ENCODE measurements at regions not wholly inside any gene's neighbourhood (a gene's known extent, or its start where the extent isn't known, plus 50 kb on each side); places are given as distances from the start of the nearest gene placed in this dataset.
"Not testable (repeated sequence)": the region's sequence is repeated elsewhere in the genome, so short reads cannot be mapped to it uniquely, and the experiment has no call there.

DNA sequence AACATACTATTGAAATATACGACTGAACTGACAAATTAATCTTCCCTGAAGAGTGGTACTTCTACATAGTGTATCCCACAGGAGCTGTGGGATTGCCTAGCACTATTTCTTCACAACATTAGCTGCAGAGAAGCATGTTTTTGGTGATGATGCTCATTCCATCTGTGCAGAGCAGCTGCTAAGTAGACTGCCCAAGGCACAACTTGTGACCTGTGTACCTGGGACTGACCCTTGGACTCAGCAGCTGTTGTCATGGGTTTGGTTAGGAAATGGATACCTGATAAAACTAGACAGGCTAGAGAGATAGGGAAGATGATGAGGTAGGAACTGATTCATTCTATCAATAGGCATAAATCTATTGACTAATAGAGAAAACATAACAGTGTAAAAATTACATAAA is 1204.0 kb downstream of the DSC3 start:
- Histone ChIP-seq H3K27ac (ENCODE audit: low read depth) (no peak overlapping the region), H3K36me3 (ENCODE audit: insufficient read depth) (no peaks in the 10 kb centered on the region), H3K4me3 (ENCODE audit: low read depth, low read length) (no peak overlapping the region), H3K4me1 (ENCODE audit: insufficient read depth) (no peaks in the 10 kb centered on the region)
- no peak for DNase-seq (ENCODE audit: extremely low spot score)
- 81% methylated on average over 1 of the region's 1 CpG for WGBS

GRCh38 chr18:29823671-29824070 is 1218.9 kb downstream of the DSC3 start:
- Histone ChIP-seq H3K27ac (ENCODE audit: low read depth) (no peak overlapping the region), H3K4me1 (ENCODE audit: insufficient read depth) (no peaks in the 10 kb centered on the region), H3K36me3 (ENCODE audit: insufficient read depth) (no peaks in the 10 kb centered on the region), H3K4me3 (ENCODE audit: low read depth, low read length) (no peak overlapping the region)
- DNase-seq (ENCODE audit: extremely low spot score), result no peak
- 83% methylated on average over 1 of the region's 1 CpG for WGBS

DNA sequence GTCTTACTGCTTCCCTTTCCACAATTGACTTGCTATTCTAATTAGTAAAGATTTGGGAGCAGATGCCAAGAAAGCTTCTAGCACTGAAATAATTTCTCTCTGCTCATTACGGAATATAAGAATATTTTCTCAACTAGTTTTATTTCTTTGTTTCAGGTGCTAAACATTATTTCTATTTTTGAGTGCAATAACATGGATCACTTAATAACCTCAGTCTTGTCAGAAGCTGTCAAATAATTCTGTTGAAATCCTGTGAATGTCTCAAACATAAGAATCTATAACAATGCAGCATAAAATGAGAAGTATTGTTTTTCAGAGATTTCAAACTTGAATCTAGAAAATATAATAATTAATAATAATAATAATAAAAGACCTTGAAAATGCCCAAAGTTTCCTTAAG is 1221.0 kb downstream of the DSC3 start:
- Histone ChIP-seq H3K27ac (ENCODE audit: low read depth) (no peak overlapping the region), H3K36me3 (ENCODE audit: insufficient read depth) (no peaks in the 10 kb centered on the region), H3K4me1 (ENCODE audit: insufficient read depth) (no peaks in the 10 kb centered on the region), H3K4me3 (ENCODE audit: low read depth, low read length) (no peak overlapping the region)
- 91% methylated on average over 1 of the region's 1 CpG for WGBS
- DNase-seq (ENCODE audit: extremely low spot score), result no peak

- Histone ChIP-seq H3K4me3 (ENCODE audit: low read depth, low read length) (no peak overlapping the region), H3K4me1 (ENCODE audit: insufficient read depth) (no peaks in the 10 kb centered on the region), H3K27ac (ENCODE audit: low read depth) (no peak overlapping the region), H3K36me3 (ENCODE audit: insufficient read depth) (no peaks in the 10 kb centered on the region)
- WGBS, result 94% methylated on average over 4 of the region's 4 CpGs
- no peak for DNase-seq (ENCODE audit: extremely low spot score)
Observed at GRCh38 chr18:29811519-29811918, 1231.0 kb downstream of the DSC3 start.

DNA sequence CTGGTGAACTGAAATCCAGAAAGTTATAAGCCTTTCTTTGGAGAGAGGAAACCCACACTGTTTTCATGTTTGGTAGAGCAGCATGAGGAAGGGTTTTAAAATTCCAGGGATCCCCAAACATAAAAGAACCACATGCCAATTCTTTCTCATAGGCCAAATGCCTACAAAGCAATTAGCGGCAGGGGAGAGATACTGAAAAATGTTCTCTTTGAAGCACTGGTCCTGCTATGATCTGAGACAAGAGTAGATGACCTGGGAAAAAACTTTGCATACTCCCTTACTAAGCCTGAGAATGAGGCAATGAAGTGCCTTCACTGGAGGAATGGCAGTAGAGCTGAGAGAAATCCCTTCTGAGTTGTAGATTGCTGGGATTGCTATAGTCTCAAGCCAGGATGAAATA is 1261.7 kb downstream of the DSC3 start:
- no peak for DNase-seq (ENCODE audit: extremely low spot score)
- no peaks in the 10 kb centered on the region for H3K36me3 ChIP-seq (ENCODE audit: insufficient read depth)
- H3K4me3 ChIP-seq (ENCODE audit: low read depth, low read length), result no peak overlapping the region
- 69% methylated on average over 1 of the region's 1 CpG for WGBS
- H3K27ac ChIP-seq (ENCODE audit: low read depth), result no peak overlapping the region
- H3K4me1 ChIP-seq (ENCODE audit: insufficient read depth), result no peaks in the 10 kb centered on the region

GRCh38 chr18:29779096-29779495 is 1263.4 kb downstream of the DSC3 start:
- H3K4me3 ChIP-seq (ENCODE audit: low read depth, low read length), result no peak overlapping the region
- no peak for DNase-seq (ENCODE audit: extremely low spot score)
- H3K36me3 ChIP-seq (ENCODE audit: insufficient read depth), result no peaks in the 10 kb centered on the region
- 86% methylated on average over 1 of the region's 1 CpG for WGBS
- no peak overlapping the region for H3K27ac ChIP-seq (ENCODE audit: low read depth)
- H3K4me1 ChIP-seq (ENCODE audit: insufficient read depth), result no peaks in the 10 kb centered on the region

- Histone ChIP-seq H3K36me3 (ENCODE audit: insufficient read depth) (no peaks in the 10 kb centered on the region), H3K4me3 (ENCODE audit: low read depth, low read length) (no peak overlapping the region), H3K4me1 (ENCODE audit: insufficient read depth) (no peaks in the 10 kb centered on the region), H3K27ac (ENCODE audit: low read depth) (no peak overlapping the region)
- 86% methylated on average over 4 of the region's 4 CpGs for WGBS
- no peak for DNase-seq (ENCODE audit: extremely low spot score)
Observed at GRCh38 chr18:29753379-29753778, 1289.2 kb downstream of the DSC3 start.

DNA sequence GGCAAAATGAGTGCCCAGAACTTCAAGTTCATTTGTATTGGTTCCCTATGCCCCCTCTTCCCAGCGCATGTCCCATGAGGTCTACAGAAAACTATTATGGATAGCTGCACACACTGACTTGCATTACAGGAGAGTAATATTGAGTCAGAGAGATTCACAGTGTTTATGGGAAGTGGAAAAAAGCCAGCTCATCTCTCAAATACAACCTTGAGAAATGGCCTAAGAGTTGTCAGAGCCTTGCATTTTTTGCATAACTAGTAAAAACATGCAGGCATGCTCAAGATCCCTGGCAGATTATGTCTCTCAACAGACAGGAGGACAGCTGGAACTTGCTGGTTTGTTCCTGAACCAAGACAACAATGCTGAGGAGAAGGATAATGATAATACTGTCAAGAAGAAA is 1292.8 kb downstream of the DSC3 start:
- no peak for DNase-seq (ENCODE audit: extremely low spot score)
- Histone ChIP-seq H3K36me3 (ENCODE audit: insufficient read depth) (no peaks in the 10 kb centered on the region), H3K4me3 (ENCODE audit: low read depth, low read length) (no peak overlapping the region), H3K27ac (ENCODE audit: low read depth) (no peak overlapping the region), H3K4me1 (ENCODE audit: insufficient read depth) (no peaks in the 10 kb centered on the region)
- WGBS, result 88% methylated on average over 1 of the region's 1 CpG

- WGBS, result 78% methylated on average over 1 of the region's 1 CpG
- Histone ChIP-seq H3K36me3 (ENCODE audit: insufficient read depth) (no peaks in the 10 kb centered on the region), H3K4me1 (ENCODE audit: insufficient read depth) (no peaks in the 10 kb centered on the region), H3K27ac (ENCODE audit: low read depth) (no peak overlapping the region), H3K4me3 (ENCODE audit: low read depth, low read length) (no peak overlapping the region)
- no peak for DNase-seq (ENCODE audit: extremely low spot score)
Observed at GRCh38 chr18:29741461-29741860, 1301.1 kb downstream of the DSC3 start.

DNA sequence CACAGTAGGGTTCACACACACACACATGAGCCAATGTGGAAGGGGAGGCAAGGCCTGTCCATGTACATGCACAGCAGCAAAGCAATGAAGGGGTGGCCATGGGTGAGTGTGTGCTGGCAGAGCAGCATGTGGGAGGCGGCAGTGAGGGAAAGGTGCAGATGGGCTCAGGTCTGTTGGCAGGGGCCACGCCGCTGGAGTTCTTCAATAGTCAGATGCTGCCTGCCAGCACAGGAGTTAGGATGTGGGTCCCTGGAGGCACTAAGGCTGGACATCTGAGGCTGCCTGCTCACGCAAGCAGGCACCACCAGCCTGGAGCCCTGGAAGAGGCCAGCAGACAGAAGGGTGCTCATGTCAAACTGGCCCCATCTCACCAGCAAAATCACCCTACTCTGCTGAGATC is 1304.9 kb downstream of the DSC3 start:
- Histone ChIP-seq H3K4me3 (ENCODE audit: low read depth, low read length) (no peak overlapping the region), H3K27ac (ENCODE audit: low read depth) (no peak overlapping the region), H3K36me3 (ENCODE audit: insufficient read depth) (no peaks in the 10 kb centered on the region), H3K4me1 (ENCODE audit: insufficient read depth) (no peaks in the 10 kb centered on the region)
- 92% methylated on average over 4 of the region's 4 CpGs for WGBS
- DNase-seq (ENCODE audit: extremely low spot score), result no peak

DNA sequence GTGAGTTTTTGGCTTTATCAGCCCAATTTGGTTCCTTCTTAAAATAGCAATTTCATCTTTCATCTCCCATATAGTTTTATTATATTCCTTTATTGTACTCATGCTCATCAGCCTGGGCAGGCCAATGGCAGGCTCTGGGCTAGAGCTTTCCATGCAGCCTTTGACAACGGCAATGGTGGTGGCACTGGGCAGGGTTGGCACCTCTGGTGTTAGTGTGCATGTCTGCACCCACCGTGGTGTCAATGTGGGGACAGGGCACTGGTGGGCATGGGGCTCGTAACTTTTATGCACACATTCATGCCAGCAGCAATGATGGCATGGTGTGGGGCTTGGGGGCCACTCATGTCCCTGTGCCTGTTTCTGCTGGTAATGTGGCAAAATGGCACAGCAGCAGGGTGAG is 1305.4 kb downstream of the DSC3 start:
- H3K36me3 ChIP-seq (ENCODE audit: insufficient read depth), result no peaks in the 10 kb centered on the region
- H3K4me3 ChIP-seq (ENCODE audit: low read depth, low read length), result no peak overlapping the region
- no peak for DNase-seq (ENCODE audit: extremely low spot score)
- no peak overlapping the region for H3K27ac ChIP-seq (ENCODE audit: low read depth)
- H3K4me1 ChIP-seq (ENCODE audit: insufficient read depth), result no peaks in the 10 kb centered on the region
- WGBS, result 63% methylated on average over 3 of the region's 3 CpGs

- Histone ChIP-seq H3K36me3 (ENCODE audit: insufficient read depth) (no peaks in the 10 kb centered on the region), H3K4me3 (ENCODE audit: low read depth, low read length) (no peak overlapping the region), H3K4me1 (ENCODE audit: insufficient read depth) (no peaks in the 10 kb centered on the region), H3K27ac (ENCODE audit: low read depth) (no peak overlapping the region)
- no peak for DNase-seq (ENCODE audit: extremely low spot score)
- WGBS, result 81% methylated on average over 4 of the region's 4 CpGs
Observed at GRCh38 chr18:29730073-29730472, 1312.5 kb downstream of the DSC3 start.

GRCh38 chr18:29726646-29727045 is 1315.9 kb downstream of the DSC3 start:
- H3K4me3 ChIP-seq (ENCODE audit: low read depth, low read length), result no peak overlapping the region
- H3K36me3 ChIP-seq (ENCODE audit: insufficient read depth), result no peaks in the 10 kb centered on the region
- no peak overlapping the region for H3K27ac ChIP-seq (ENCODE audit: low read depth)
- DNase-seq (ENCODE audit: extremely low spot score), result no peak
- 29% methylated on average over 2 of the region's 2 CpGs for WGBS
- no peaks in the 10 kb centered on the region for H3K4me1 ChIP-seq (ENCODE audit: insufficient read depth)

DNA sequence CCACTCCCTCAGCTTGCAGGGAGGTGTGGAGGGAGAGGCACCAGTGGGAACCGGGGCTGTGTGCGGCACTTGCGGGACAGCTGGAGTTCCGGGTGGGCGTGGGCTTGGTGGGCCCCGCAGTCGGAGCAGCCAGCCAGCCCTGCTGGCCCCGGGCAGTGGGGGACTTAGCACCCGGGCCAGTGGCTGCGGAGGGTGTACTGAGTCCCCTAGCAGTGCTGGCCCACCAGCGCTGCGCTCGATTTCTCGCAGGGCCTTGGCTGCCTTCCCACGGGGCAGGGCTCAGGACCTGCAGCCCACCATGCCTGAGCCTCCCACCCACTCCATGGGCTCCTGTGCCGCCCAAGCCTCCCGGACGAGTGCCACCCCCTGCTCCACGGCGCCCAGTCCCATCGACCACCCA is 1319.1 kb downstream of the DSC3 start:
- WGBS, result 86% methylated on average over 21 of the region's 21 CpGs
- not testable (repeated sequence) for H3K4me3 ChIP-seq (ENCODE audit: low read depth, low read length); H3K36me3 ChIP-seq (ENCODE audit: insufficient read depth); DNase-seq (ENCODE audit: extremely low spot score); H3K4me1 ChIP-seq (ENCODE audit: insufficient read depth); H3K27ac ChIP-seq (ENCODE audit: low read depth)

DNA sequence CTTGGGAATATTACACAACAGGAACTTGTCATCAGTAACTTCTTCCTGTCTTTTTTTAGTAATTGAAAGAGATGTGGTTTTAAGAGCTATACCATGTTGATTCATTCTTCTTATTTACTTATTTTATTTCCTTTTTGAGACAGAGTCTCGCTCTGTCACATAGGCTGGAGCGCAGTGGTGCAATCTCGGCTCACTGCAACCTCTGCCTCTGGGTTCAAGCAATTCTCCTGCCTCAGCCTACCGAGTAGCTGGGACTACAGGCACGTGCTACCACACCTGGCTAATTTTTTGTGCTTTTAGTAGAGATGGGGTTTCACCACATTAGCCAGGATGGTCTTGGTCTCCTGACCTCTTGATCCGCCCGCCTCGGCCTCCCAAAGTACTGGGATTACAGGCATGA is 1326.6 kb downstream of the DSC3 start:
- H3K36me3 ChIP-seq (ENCODE audit: insufficient read depth); DNase-seq (ENCODE audit: extremely low spot score): not testable (repeated sequence)
- 89% methylated on average over 8 of the region's 8 CpGs for WGBS

More for the DNA sequence above, 1326.6 kb downstream of the DSC3 start:
- not testable (repeated sequence) for H3K4me1 ChIP-seq (ENCODE audit: insufficient read depth); H3K27ac ChIP-seq (ENCODE audit: low read depth); H3K4me3 ChIP-seq (ENCODE audit: low read depth, low read length)
